Right cardiac atrium (tissue), 5 donors: ENCODE measurements at regions not wholly inside any gene's neighbourhood (a gene's known extent, or its start where the extent isn't known, plus 50 kb on each side); places are given as distances from the start of the nearest gene placed in this dataset.
"Not testable (repeated sequence)": the region's sequence is repeated elsewhere in the genome, so short reads cannot be mapped to it uniquely, and the experiment has no call there.

ENCODE experiments used
- ATAC-seq, 2 donors: fragments of 200-7000 bp; cut with Tn5 transposase; one replicate each; pipeline versions ENCODE4 v1.8.0 to v1.9.1; 2020; ENCODE audit warnings: moderate library complexity in 2 of 2, mild to moderate bottlenecking in 1 of 2
- DNase-seq, 3 donors: peaks; one replicate each; pipeline ENCODE4 v3.0.0-alpha.2; 2020
- H3K27ac ChIP-seq: one replicate; pipeline ENCODE4 v1.5.1; 2013; ENCODE audit warnings: mild to moderate bottlenecking, low read length, control low read depth, moderate library complexity
- H3K27me3 ChIP-seq: one replicate; pipeline ENCODE4 v1.6.1; 2013; ENCODE audit not compliant: control insufficient read depth, insufficient read depth
- H3K4me1 ChIP-seq: one replicate; pipeline ENCODE4 v1.6.1; 2013; ENCODE audit warnings: low read length; ENCODE audit not compliant: control insufficient read depth, insufficient read depth
- H3K4me3 ChIP-seq: one replicate; pipeline ENCODE4 v1.5.1; 2013; ENCODE audit warnings: low read length, control low read depth
- H3K9me3 ChIP-seq: one replicate; pipeline ENCODE4 v1.6.1; 2013; ENCODE audit warnings: low read length; ENCODE audit not compliant: control insufficient read depth
- WGBS: extraction: QIAGEN DNeasy Blood & Tissue Kit; methylation state at CpG from one replicate; pipeline ENCODE4 v1.1.7; 2013; 5-methylcytosine and 5-hydroxymethylcytosine counted together
- intact Hi-C, 4 donors: fragments of 100-400 bp; cut with DNase I; formaldehyde crosslinking; loops; one replicate each; pipeline versions ENCODE4 v1.11.0 to v1.14.0; 2022 to 2023
- donor health status: healthy with polysubstance abuse.
- donor health status: DM: no; HTN: yes; CAD: no.
- donor health status: DM: no; HTN: no; CAD: no.
- donor health status: DM: no; HTN: yes; CAD: no; lungs with severe emphysema.
- donor health status: DM: yes; HTN: yes; CAD: no.

GRCh38 chr6:128711149-128711548, 171.8 kb upstream of the LAMA2 start:
- DNase-seq, result no peak
- intact Hi-C loops, result no loop called here
- H3K27me3 ChIP-seq, result no peaks in the 10 kb centered on the region
- no peak for ATAC-seq
- H3K9me3 ChIP-seq, result no peaks in the 10 kb centered on the region
- H3K4me3 ChIP-seq, result no peak overlapping the region
- H3K27ac ChIP-seq, result no peak overlapping the region
- H3K4me1 ChIP-seq, result peaks cover 2% of the 10 kb centered on the region
- 85% methylated on average over 3 of the region's 3 CpGs for WGBS

- Histone ChIP-seq H3K4me3 (no peak overlapping the region), H3K27me3 (no peaks in the 10 kb centered on the region), H3K27ac (no peak overlapping the region), H3K4me1 (peaks cover 2% of the 10 kb centered on the region), H3K9me3 (no peaks in the 10 kb centered on the region)
- no peak for DNase-seq
- intact Hi-C loops, result no loop called here
- ATAC-seq, result no peak
- 66% methylated on average over 2 of the region's 2 CpGs for WGBS
Measured at GRCh38 chr6:128710315-128710714, 172.6 kb upstream of the LAMA2 start.

- intact Hi-C loops, result no loop called here
- H3K4me1 ChIP-seq, result no peaks in the 10 kb centered on the region
- DNase-seq (no peak), ATAC-seq (no peak)
- H3K4me3 ChIP-seq, result no peak overlapping the region
- 88% methylated on average over 4 of the region's 4 CpGs for WGBS
- H3K9me3 ChIP-seq, result no peaks in the 10 kb centered on the region
- no peaks in the 10 kb centered on the region for H3K27me3 ChIP-seq
- no peak overlapping the region for H3K27ac ChIP-seq
Measured at GRCh38 chr6:128704601-128705000, 178.3 kb upstream of the LAMA2 start.

- ATAC-seq, H3K27ac ChIP-seq, H3K9me3 ChIP-seq, intact Hi-C loops, H3K4me1 ChIP-seq, DNase-seq, H3K4me3 ChIP-seq, H3K27me3 ChIP-seq: not testable (repeated sequence)
- 93% methylated on average over 3 of the region's 3 CpGs for WGBS
Measured at GRCh38 chr6:128703794-128704193, 179.1 kb upstream of the LAMA2 start.

- Histone ChIP-seq H3K4me1 (no peaks in the 10 kb centered on the region), H3K4me3 (no peak overlapping the region), H3K9me3 (no peaks in the 10 kb centered on the region), H3K27ac (no peak overlapping the region), H3K27me3 (no peaks in the 10 kb centered on the region)
- intact Hi-C loops, result no loop called here
- no peak for DNase-seq
- ATAC-seq, result no peak
- 49% methylated on average over 6 of the region's 6 CpGs for whole genome bisulfite sequencing
Measured at GRCh38 chr6:128696691-128697689, 176.6 kb upstream of the PTPRK start.

GRCh38 chr6:128694303-128695009, 174.1 kb upstream of the PTPRK start:
- intact Hi-C loops, result no loop called here
- Histone ChIP-seq H3K27me3 (no peaks in the 10 kb centered on the region), H3K27ac (no peak overlapping the region), H3K4me1 (no peaks in the 10 kb centered on the region), H3K4me3 (no peak overlapping the region), H3K9me3 (no peaks in the 10 kb centered on the region)
- ATAC-seq, result no peak
- 84% methylated on average over 1 of the region's 1 CpG for WGBS
- DNase-seq, result no peak

GRCh38 chr6:128690063-128690462, 169.7 kb upstream of the PTPRK start:
- Histone ChIP-seq H3K4me1 (no peaks in the 10 kb centered on the region), H3K9me3 (no peaks in the 10 kb centered on the region), H3K4me3 (no peak overlapping the region), H3K27ac (no peak overlapping the region), H3K27me3 (no peaks in the 10 kb centered on the region)
- 69% methylated on average over 3 of the region's 3 CpGs for WGBS
- intact Hi-C loops, result no loop called here
- DNase-seq, result no peak
- no peak for ATAC-seq

- Histone ChIP-seq H3K27ac (no peak overlapping the region), H3K27me3 (no peaks in the 10 kb centered on the region), H3K4me1 (no peaks in the 10 kb centered on the region), H3K4me3 (no peak overlapping the region), H3K9me3 (no peaks in the 10 kb centered on the region)
- ATAC-seq (no peak), DNase-seq (no peak)
- intact Hi-C loops, result no loop called here
Measured at GRCh38 chr6:128686084-128686483, 165.7 kb upstream of the PTPRK start.

GRCh38 chr6:128676456-128676855, 156.1 kb upstream of the PTPRK start:
- Histone ChIP-seq H3K4me3 (no peak overlapping the region), H3K27ac (no peak overlapping the region), H3K9me3 (no peaks in the 10 kb centered on the region), H3K27me3 (no peaks in the 10 kb centered on the region), H3K4me1 (no peaks in the 10 kb centered on the region)
- ATAC-seq (no peak), DNase-seq (no peak)
- intact Hi-C loops, result no loop called here

- Histone ChIP-seq H3K27me3 (no peaks in the 10 kb centered on the region), H3K9me3 (no peaks in the 10 kb centered on the region), H3K4me1 (no peaks in the 10 kb centered on the region), H3K27ac (no peak overlapping the region), H3K4me3 (no peak overlapping the region)
- peak in 1 of 3 donors; percentile 6 for DNase-seq
- no peak for ATAC-seq
- WGBS, result 72% methylated on average over 3 of the region's 3 CpGs
- intact Hi-C loops, result no loop called here
Measured at GRCh38 chr6:128672023-128672422, 151.6 kb upstream of the PTPRK start.

- H3K4me1 ChIP-seq, result no peaks in the 10 kb centered on the region
- 82% methylated on average over 4 of the region's 4 CpGs for WGBS
- ATAC-seq (no peak), DNase-seq (peak in 1 of 3 donors; percentile 10)
- intact Hi-C loops, result no loop called here
- no peak overlapping the region for H3K4me3 ChIP-seq
- H3K27me3 ChIP-seq, result no peaks in the 10 kb centered on the region
- H3K9me3 ChIP-seq, result no peaks in the 10 kb centered on the region
- no peak overlapping the region for H3K27ac ChIP-seq
Measured at GRCh38 chr6:128667339-128667858, 147.0 kb upstream of the PTPRK start.
